Limb (tissue), 2 donors: ENCODE measurements at regions not wholly inside any gene's neighbourhood (a gene's known extent, or its start where the extent isn't known, plus 50 kb on each side); places are given as distances from the start of the nearest gene placed in this dataset.
"Not testable (repeated sequence)": the region's sequence is repeated elsewhere in the genome, so short reads cannot be mapped to it uniquely, and the experiment has no call there.

Source experiments
- DNase-seq, 2 donors: peaks; one replicate each; pipeline ENCODE4 v3.0.0-alpha.2; 2016; ENCODE audit errors: extremely low spot score in 2 of 2

- DNase-seq, result no peak
Observed at GRCh38 chr12:63040526-63041220, 105.7 kb upstream of the PPM1H start.

DNA sequence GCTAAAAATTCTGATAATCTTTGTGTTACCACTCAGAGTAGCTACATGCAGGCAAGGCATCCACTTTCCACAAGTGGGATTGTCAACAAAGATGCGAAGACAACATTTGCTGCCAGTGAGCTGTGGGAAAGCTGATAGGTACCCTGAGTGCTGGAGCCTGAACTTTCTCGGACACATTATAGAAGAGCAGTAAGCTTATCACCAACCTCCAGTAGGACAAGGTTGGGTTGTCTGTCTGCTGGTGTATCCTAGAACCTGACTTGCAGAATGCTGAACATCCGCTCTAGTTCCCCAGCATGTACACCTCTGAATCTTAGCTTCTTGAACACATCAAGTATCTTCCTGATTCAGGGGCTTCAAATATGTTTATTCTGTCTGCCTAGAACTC is 103.8 kb upstream of the PPM1H start:
- DNase-seq, result no peak

DNA sequence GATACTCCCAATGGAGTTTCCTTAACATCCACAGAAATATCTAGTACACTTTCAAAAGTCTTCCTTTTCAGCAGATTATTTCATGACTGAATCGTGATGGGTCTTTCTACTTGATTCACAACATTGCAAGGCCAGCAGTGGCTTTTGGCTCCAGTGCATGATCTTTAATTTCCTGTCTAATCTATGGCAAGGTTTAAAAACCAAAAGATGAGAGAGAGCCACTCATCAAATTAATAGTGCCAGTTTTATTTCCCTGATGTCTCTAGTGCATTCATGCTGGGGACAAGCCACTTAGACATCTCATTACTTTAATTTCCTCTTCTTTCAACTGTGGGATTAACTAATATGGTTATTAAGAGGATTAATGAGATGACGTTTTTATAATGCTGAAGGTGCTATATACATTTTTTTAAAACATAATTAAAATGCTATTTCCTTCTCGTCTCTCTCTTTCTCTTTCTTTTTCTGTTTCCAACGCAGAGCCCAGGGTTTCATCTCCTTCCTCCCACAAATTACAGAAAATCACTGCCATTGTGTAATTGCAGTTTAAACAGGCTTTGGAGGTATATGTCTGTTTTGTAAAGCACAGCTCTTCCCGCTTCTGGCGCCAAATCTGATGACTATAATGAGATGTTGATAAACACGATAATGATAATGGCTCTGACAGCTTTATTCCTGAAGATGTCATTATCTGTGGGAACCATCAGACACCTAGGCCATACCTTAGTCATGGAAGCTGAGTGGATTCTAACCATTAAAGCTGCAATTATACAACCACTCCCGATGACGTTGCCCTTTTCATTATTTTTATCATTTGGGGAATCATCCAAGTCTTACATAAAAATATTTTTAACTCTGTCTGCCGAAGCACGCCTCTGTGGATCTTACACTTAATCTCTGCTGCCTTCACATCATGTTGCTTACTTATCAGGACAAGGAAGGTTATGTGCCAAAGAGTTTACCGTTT is 103.1 kb upstream of the PPM1H start:
- no peak for DNase-seq

DNA sequence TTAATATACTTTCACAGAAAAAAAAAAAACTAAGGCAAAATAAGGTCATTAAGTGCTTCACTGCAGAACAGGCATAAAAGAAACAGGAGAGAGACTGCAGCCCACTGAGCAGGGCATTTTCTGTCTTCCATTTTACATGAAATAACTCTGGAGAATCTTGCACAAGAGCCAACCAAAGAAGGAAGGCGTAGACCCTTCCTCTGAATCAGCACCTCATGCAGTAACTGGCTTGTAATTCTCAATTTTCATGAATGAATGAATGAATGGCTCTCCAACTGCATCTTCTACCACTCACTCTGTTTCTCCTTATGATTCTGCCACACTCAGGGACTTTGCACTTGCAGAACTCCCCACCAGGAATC is 102.0 kb upstream of the PPM1H start:
- DNase-seq, result no peak

DNA sequence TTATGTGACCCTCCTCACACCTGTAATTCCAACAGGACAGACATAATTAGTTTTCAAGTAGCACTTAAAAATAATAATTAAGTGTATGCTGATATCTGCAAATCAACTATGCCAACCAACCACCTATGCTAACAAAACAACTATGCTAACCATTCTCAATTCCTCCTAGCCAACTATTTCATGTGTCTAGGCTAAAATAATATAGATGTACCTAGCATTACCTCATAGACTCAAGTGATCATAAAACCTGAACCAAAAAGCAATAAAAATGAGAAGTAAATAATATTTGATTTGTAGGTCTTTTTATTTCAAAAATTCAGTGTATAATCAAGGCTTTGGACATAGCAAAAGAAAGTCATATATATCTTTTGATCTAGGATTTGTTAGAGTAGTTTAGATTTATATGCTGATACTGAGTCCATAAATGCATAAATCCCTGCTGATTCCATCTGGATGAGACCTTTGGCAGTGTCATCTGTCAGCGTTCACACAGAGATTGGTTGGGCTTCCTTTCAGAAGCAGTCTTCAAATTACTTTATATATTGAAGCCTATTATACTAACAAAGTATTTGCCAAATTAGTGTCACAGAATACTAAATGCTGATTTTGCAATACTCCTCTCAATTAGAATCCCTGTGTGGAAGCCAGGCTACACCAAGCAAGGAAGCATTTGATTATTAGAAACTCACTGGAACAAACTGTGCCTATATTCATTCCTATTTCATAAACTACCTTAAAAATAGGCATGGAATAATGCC is 101.4 kb upstream of the PPM1H start:
- DNase-seq, result no peak

- no peak for DNase-seq
Observed at GRCh38 chr12:63034601-63035000, 99.7 kb upstream of the PPM1H start.

GRCh38 chr12:63029676-63030075 is 94.7 kb upstream of the PPM1H start:
- DNase-seq, result no peak

GRCh38 chr12:63028951-63029350 is 94.0 kb upstream of the PPM1H start:
- no peak for DNase-seq

DNA sequence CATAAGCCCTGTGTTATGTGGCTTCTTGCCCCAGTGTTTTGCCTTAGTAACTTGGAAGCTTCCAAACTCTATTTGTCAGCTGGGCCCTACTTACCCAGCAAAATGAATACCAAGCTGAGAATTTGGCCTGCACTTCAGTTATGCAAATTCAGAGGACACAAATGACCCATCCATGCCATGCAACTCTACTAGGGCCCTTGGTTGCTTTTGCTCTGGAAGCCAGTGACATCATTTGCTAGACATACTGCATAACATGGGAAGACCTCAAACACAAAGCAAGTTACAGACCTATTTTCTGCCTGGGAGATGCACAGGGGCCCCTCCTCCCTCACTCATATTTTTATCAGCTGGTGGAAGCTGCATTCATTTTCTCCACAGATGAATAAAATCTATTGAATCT is 90.2 kb upstream of the PPM1H start:
- no peak for DNase-seq

DNA sequence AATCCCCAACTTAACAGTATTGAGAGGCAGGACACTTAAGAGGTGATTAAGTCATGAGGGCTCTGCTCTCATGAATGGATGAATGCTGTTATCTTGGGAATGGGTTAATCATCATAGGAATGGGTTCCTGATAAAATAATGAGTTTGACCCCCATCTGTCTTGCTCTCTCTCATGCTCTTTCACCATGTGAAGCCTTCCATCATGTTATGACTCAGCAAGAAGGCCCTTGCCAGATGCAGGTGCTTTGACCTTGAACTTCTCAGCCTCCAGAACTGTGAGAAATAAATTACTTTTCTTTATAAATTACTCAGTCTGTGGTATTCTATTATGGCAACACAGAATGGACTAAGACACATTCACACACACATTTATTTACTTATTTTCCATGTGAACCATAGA is 89.0 kb upstream of the PPM1H start:
- DNase-seq, result no peak

DNA sequence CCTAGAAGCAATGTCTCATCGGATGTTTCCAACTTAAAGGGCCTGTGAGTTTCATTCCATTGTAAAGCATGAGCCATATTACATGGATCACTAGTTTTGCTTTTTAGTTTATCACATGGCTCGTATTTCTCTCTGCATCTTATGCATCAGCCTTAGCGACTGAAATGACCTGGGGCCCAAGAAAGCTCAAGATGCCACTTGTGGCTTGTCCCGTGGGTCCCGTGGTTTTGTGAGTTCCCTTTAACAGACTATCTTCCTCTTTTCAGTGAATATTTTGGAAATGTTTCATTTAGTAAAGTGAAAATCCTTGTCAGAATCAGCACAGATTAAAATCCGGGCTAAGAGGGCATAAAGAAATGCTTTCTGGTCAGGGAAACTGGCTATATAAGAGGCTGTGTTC is 86.2 kb upstream of the PPM1H start:
- DNase-seq, result no peak

DNA sequence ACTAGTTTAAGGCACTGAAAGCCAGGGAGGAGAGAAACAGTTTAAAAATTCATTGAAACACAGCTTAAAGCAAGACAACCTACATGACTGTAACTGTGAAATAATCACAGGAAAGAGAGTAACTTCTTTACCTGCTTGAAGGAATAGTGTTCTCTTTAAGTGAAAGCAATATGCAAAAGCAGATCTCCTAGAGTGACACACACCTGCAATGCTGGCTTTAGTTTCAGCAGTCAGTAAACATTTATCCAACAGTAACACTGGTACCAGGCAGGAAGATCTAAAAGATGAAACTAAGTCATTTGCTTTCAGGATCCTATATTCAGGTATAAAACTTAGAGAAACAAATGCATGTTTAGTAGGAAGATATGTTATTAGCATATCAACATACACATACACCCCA is 85.3 kb upstream of the PPM1H start:
- no peak for DNase-seq

GRCh38 chr12:63018273-63018672 is 83.3 kb upstream of the PPM1H start:
- no peak for DNase-seq

DNA sequence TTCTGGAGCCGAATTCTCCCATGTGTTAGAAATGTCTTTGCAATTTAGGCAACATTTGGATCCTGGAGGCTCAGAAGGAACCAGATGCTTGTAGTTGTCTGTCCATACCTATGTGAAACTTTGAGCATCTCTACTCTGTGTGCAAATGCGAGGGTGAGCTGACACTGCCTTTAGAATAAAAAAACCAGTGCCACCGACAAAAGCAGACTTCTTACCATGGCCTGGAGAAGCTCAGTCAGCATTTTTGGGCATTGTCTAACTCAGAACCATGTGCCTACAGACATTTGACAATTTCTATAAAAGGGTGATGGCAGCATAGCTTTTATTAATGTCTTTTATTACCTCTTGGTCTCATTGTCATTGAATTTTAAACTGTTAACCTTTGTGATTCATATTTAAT is 78.4 kb upstream of the PPM1H start:
- no peak for DNase-seq

DNA sequence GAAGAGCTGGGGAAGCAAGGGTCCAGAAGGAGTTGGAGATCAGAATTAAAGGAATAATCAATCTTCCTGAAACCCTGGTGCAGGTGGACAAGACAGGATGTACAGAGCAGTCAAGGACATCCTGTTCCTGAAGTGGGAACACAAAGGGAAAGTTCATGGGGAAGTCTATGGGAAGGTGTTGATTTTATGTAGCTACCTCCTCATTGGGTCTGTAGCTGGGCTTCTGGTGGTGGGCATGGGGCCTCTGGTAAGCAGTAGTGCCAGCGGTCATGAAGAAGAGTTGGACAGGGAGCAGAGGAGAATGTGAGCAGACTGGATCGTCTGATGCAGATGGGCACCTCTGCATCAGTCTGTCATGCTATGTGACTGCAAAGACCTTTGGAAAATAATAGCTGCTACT is 75.7 kb upstream of the PPM1H start:
- DNase-seq, result no peak

DNA sequence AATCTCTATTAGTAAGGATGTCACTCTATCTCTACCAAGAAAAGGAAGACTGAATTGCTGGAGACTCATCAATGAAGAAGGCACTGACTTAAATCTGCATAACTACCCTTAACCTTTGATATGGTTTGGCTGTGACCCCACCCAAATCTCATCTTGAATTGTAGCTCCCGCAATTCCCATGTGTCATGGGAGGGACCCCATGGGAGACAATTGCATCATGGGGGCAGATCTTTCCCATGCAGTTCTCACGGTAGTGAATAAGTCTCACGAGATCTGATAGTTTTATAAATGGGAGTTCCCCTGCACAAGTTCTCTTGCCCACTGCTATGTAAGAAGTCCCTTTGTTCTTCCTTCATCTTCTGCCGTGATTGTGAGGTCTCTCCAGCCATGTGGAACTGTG is 73.4 kb upstream of the PPM1H start:
- no peak for DNase-seq

DNA sequence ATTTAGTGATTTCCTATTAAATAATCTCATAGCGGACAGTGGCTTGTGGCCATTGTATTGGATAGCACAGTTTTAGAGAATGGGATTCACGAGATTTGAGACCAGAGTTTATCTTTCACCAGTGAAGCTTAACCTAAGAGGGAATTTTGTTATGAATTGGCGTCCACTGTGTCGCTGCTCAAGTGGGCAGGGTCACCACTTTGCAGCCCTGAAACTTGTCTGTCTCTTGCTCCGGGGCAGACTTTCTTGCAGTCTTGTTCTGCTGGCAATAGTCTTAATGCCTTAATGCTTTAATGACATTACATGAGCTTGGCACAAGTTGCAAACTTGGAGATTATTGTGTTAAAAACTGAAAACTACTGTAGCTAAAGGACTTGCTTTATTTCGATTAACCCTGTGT is 72.8 kb upstream of the PPM1H start:
- DNase-seq, result no peak

GRCh38 chr12:63006536-63006935 is 71.6 kb upstream of the PPM1H start:
- no peak for DNase-seq

DNA sequence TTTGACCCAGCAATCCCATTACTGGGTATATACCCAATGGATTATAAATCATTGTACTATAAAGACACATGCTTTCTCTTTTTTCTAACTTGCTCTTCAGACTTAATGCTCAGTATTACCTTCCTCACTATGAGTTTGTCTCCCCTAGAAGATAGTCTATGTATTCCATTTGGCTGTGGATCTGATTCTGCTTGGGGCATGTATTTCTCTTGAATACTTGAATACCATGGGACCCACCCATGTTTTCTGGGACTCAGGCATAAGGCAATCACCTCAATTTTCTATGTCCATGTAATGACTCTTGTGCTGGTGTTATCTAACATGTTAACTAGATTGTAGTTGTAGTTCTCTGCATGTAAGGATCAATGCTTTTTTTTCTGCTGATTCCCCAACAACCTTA is 70.4 kb upstream of the PPM1H start:
- DNase-seq, result no peak

- DNase-seq, result no peak
Observed at GRCh38 chr12:63003223-63003819, 68.4 kb upstream of the PPM1H start.

DNA sequence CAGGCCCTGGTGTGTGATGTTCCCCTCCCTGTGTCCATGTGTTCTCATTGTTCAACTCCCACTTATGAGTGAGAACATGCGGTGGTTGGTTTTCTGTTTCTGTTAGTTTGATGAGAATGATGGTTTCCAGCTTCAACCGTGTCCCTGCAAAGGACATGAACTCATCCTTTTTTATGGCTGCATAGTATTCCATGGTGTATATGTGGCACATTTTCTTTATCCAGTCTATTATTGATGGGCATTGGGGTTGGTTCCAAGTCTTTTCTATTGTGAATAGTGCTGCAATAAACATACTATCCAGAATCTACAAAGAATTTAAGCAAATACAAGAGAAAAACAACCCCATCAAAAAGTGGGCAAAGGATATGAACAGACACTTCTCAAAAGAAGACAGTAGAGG is 67.1 kb upstream of the PPM1H start:
- DNase-seq, result not testable (repeated sequence)

GRCh38 chr12:62998454-62998853 is 63.5 kb upstream of the PPM1H start:
- no peak for DNase-seq
